Brain pericyte (primary cell): ENCODE measurements at regions not wholly inside any gene's neighbourhood (a gene's known extent, or its start where the extent isn't known, plus 50 kb on each side); places are given as distances from the start of the nearest gene placed in this dataset.

Experiments
- DNase-seq: peaks from one replicate; pipeline ENCODE4 v3.0.0-alpha.2; 2012; ENCODE audit warnings: low read depth, low spot score

DNA sequence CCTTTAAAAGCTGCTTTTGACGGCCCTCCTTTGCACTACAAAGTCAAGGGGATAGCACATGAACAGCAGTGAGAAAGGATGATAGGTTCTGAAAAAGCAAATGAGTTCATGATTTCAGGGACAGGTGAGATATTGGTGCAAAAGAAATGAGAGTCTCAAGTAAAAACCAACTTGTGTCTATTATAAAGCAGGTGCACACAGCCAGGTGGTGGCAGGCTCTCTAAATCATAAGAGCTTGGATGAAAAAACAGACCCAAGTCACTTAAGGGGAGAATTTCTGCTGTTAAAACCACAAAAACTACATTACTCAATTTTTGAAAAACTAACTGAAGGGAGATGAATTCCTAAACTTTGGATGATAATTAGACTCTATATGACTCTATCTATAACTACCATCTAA, 201.5 kb downstream of the SP3 start:
- DNase-seq, result no peak

DNA sequence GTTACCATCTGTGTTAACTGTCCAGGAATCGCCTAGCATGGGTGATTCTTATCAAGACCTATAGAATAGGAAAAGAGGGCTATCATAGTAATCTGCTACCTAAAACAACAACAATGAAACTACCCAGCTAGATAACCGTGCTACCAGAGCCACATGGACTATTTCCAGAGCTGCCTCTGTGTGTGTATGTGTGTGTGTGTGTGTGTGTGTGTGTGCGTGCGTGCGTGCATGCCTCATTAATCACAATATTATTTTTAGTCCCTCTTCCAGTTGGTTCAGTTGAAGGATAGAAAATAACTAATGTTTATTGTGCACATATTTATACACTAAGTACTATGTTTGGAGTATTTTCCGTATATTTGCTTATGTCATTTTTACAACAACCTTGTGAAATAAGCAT, 201.1 kb downstream of the SP3 start:
- DNase-seq, result no peak

DNA sequence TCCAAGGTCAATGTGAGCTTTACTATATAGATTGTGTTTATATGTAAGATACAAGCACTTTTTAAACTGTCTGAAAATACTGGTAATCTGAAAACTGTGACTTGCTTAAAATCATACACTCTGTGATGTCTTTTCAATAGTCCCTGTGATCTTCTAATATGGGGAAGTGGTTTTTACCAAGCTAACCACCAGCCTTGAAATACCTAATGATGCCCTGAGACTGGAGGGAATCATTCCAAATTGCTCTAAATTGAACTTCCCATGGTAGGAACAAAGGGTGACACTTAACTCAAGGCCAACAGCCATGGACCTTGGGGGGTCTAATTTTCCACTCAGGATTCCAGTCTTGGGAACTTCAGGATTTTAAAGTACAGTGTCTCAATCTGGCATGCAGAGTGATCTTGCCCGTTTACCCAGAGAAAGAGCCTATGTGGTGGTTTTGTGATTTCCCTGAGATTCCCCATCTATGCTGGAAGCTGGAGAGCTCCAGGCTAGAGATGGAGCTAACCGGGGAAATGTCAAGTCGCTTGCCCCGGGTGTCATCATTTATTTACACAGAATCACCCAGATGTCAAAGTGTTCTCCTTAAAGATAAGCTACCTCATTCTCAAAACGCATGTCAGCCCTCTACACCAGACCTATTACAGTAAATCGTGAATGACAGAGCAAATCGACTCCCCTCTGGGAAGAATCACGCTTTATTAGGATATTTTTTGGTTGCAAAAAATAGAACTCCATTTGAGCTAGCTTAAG, 198.5 kb downstream of the SP3 start:
- no peak for DNase-seq

DNA sequence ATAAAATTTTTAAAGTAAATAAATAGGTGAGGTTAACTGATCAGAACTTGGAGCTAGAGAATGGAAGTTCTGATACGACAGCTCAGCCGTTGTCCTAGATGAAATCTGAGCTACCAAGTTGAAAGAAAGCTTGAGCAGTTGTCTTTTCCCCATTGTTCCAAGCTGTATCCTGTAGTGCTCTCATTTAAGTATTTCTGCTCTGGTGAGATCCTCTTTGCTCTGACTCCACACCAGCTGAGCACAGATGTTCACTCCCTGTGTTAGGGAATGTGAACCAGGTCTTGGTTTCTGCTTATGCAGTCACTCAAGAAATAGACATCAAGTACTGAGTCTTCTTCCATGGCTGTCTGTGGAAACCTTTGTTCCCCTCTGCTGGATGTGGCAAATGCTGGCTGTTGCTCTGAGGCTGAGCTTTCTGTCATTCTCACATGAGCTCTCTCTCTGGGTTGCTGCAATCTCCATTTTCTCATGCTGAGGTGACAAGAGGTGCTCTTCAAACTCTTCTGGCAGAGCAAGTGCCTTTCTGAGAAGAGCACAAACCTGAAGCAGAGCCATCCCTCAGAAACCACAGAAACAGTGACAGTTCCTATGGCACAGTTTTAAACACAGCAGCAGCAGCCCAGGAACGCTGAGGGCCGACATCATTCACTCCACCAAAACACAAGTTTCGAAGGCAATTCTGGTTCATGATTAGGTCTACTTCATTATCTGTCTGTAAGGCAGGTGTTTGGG, 194.1 kb downstream of the SP3 start:
- DNase-seq, result no peak

DNA sequence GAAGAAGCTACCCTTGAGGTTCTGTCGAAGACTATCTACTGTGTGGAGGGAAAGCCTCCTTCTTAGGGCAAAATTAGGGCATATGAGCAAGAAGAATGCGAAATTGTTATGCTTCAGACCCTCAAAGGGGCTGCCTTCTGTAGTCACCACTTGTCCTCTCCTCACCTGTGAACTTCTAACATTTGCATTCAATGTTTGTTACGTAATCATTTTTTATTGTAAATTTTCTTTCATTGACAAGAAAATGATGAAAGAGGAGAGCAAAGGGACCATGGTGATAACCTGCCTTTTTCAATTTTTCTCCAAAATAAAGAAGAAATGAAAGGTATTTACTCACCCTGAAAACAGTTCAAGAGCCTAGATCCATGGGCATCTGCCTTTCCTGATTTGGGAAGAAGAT, 193.0 kb downstream of the SP3 start:
- DNase-seq, result no peak

DNA sequence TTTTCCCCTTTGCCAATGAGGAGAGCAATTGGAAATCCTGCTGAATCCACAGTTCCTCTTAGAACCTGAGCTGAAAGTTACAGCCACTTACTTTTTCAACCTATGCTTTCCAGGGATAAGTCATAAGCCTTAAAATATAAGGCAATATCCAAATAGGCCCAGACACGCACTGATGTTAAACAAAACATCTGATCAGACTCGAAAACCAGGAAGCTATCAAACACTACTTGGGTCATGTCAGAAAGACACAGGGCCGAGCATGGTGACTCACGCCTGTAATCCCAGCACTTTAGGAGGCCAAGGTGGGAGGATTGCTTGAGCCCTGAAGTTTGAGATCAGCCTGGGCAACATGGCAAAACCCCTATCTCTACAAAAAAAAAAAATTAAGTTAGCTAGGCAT, 192.1 kb downstream of the SP3 start:
- DNase-seq, result no peak

DNA sequence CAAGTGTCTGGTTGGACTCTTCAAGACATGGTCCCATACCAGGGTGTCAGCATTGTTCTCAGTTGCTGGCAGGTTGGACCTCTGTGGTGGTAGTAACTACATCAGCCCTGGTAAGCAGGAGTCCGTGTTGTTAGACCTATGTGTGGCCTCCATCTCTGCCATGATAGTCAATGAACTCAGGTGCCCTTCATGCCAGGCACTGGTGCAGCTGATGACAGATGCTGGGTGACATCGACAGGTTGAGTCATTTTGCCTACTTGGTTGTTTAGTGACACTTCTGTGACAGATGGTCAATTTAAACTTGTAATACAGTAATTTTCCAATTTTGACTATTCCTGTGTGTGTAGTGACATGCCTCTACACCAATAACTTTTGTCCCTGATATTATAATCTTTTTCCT, 189.7 kb downstream of the SP3 start:
- DNase-seq, result no peak

DNA sequence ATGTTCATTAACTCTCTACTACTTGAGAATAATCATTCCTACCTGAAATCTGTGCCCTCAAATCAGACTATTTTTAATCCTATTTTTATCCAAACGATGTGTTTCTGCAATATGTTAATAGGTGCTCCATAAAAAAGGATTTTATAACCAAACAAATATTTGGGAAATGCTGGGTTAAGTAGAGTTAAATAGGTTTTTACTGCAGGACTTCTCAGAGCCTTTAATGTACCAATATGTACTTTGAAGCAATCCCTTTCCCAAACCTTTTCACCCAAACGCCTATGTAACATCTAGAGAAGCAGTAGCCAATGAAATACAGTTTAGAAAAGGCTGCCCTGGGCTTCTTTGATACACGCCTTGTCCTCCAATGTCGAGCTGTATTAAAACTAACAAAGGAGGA, 182.5 kb downstream of the SP3 start:
- DNase-seq, result no peak

DNA sequence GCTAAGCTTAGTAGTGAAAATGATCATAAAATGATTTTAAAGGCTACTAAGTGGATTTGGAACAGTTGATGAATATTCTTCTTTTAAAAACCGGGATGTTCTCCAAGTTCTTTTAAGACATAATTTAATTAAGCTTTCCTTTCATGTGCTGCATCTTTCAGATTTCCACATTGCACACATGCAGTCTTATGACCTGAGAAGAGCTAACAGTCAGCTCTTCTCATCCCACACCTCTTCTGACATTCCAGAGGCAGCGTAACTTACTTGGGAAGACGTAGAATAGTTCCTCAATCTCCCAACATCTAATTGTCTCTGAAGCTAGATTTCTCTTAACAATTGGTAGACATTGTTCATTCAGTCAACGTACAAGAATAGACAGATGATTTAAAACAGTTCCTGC, 181.8 kb downstream of the SP3 start:
- DNase-seq, result no peak

DNA sequence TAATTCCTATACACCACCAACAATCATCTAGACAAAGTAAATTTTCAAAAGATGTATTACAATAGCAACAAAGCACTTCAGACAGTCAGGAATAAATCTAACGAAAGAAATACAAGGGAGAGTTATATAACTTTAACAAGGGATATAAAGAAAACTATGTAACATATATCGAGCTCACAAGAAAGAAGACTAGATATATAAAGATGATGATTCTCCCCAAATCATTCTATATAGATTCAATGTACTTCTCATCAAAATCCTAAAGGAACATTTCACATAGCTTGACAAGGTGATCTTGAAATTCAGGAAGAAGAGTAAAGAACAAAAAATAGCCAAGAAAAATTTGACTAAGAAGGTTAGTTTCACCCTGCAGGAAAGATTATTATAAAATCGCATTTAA, 179.4 kb downstream of the SP3 start:
- no peak for DNase-seq

DNA sequence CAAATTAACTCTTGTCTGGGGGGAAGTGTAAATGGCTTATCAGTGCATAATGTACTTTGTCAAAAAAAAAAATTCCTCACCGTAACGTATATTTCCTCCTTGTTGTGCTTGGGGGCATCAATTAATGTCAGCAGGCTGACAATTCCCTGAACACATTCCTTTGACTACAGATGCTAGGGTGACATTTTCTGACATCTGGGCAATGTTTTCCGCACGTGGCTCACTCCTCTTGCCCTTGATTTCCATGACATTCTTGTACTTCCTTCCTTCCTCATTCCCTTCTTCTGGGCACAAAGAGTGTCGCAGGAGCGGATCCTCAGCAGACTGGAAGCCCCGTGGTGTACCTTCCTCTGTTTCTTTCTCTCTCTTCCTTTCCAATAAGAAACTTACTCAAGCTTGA, 173.7 kb downstream of the SP3 start:
- no peak for DNase-seq

DNA sequence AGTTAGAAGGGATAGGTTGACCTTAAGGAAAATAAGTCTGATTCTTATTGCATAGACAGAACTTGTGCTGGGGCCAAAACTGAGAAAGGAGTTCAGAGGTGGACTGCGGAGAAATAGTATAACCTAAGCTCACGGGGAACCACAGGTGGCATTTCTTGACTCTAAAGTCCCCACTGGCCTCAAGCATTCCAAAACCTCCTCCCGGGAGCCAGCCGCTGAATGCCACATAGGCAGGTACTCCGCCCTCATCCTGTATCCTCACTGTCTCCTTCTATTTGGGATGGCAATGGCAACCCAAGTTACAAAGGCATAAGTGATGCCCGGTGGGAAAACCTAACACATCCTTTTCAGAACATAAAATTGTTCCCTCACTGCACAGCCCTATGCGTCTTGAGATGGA, 173.0 kb downstream of the SP3 start:
- no peak for DNase-seq

DNA sequence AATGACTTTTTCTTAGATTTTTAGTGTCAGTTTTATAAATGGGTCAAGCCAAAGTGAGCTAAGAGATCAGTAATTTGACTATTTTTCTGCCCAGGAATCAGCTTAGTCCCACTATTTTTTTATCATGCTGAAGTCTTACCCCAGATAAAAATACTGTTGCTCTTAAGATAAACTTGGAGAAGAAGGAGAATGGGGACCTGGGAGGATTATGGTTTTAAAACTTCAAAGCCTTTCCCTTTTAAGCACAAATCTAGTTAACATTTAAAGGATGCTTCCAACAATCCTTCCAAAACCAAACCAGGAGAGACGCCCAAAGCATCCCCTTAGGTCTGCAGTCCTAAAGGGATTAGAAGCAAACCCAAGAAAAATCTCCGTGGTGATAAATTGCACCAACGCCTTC, 172.4 kb downstream of the SP3 start:
- DNase-seq, result no peak

DNA sequence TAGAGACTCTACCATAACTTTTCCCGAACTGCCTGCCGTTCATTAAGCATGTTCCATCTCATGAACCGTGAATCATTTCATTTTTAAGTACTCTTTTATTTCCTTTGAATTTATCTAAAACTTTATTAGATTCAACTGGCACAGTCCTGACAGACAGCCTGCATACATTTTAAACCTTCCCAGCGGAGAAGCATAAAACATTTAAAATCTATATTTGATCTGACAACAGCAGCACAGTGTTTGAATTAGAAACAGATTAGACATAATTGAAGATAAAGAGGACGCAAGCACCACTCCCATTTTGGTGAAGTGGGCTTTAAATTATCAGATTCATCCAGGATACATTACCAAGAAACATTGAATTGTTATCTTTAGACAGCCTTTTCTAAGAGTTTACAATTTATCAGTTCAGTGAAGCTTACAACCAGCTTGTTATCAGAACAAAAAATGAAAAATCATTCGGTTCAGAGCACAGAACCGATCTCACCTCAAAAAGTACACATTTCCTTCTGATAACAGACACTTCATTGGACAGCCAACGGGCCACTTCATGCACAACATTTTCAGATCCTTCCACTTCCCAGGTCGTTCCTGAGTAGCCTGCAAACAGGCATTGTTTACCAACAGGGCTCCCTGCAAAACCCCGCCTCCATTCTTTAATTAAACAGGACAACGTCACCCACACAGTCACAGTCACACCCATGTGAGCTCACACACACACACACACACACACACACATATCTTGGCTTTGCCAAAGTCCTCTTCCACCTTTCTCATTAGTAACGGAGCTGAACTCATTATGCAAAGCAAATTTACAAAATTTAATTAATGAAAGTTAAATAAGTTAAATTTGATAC, 171.2 kb downstream of the SP3 start:
- DNase-seq, result no peak

DNA sequence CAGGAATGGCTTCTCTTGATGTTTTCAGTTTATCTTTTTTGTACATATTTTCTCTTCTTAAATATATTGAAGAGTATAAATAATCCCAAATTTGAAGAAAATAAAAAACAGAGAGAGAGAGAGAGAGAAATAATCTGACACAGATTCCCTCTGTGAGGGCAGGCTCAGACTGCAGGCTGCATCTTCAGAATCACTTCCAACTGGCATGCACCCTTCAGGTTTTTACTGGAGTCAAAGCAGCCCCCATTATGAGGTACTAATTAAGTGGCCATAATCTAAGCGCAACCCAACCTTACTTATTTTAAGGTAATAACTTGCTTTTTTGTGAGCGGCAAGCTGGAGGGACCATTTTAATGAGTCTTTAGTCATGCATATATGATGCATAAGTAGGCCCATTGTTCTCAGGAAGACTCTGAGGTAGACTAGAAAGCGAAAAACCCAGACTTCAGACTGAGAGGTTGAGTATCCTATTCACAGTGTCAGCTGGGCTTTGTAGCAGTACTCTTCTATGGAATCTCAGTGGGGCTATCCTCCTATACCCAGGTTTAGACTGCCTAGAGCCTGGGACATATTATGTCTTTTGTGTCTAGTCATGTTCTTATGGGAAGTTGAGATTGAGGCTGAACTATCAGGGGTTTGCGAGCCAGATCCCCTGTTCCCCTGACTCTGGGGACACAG, 167.4 kb downstream of the SP3 start:
- DNase-seq, result no peak

DNA sequence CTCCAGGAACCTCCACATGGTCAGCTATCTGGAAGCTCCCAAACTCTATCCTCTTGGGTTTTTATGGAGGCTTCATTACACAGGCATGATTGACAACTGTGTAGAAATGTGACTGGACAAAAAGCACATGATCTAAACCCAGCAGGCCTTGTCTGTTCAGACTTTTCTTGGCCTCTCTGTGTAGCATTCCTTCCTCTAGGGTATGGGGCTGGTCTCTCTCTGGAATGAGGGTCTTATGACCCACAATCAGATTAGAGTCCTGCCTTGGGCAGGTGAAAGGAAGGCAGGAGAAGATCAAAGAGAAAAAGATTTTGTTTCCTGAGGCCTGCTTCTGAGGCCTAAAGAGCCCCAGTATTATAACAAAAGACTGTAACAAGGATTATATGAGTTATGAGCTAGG, 162.7 kb downstream of the SP3 start:
- no peak for DNase-seq

DNA sequence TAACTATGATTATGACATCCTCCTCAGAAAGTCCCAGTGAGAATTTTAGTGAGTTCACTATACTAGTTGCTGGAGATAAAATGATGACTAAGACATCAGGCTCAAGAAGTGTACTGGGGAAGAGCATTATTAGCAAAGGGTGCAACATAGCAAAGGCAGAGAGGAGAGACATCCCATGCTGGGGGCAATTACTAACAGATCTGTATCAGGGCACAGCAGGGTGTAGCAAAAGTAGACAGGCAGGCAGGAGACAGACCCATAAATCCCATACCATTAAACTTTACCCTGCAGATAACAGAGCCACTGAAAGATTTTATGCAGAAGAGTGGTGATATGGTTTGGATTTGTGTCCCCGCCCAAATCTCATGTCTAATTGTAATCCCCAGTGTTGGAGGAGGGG, 161.7 kb downstream of the SP3 start:
- no peak for DNase-seq

DNA sequence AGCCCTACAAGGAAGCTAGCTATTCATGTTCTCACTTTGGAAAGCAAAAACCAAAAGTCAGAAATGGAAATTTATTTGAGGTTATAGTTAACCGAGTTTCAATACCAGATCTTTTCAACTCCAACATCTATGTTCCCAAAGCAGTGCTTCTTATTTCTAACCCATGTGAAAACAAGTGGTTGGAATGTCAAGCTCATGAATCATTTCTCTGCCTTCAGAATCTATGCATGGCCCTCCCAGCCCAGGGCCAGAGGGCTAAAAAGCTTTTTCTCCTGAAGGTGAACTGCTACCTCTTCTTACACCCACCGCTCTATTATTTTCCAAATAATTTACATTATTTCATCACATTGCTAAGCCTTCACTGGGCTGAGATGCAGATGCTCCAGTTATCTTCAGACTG, 158.4 kb downstream of the SP3 start:
- DNase-seq, result no peak

DNA sequence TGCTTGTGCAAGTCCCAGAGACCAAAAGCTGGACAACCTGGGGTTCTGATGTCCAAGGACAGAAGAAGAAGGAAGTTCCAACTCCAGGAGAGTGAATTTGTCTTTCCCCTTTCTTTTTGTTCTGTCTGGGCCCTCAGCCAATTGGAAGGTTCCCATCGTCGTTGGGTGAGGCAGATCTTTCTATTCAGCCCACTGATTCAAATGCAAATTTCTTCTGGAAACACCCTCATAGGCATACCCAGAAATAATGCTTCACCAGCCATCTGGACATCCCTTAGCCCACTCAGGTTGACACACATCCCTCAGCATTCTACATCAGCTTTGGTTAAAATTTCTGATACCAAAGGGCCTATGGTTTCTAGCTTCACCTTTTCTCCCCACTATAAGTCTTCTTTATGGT, 156.5 kb downstream of the SP3 start:
- DNase-seq, result no peak

DNA sequence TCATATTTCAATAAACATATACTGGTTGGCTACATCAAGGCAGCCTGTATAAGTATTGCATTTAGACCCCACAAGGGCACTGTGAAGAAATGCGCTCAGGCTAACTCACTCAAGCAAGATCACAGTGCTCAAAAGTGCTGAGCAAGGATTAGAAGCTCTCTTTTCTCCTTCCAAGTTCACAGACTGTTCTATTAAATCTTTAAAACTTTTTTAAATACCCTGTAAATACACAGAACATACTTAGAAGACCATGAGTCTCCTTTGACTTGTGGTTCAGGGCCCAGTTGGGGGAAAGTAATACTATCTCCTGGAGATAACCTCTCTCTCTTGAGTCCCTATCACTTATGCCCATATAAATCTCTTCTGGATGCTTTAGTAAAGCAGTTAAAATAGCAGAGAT, 152.9 kb downstream of the SP3 start:
- no peak for DNase-seq

DNA sequence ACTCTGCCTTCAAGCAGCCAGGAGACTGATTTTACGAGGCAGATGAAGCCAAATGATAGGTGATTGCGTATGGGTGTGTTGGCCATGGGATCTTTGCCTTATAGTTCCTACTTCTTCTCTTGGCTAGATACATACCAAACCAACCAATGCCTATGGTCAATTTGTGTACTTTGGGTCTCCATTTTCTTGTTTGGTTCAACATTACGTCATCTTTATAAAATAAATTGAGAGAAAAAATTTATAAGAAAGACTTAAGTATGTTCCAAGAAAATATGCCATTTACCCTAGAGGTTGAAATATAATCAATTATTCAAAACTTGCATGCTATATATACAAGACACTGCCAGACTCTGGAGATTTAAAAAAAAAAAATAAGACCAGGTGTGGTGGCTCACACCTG, 150.9 kb downstream of the SP3 start:
- DNase-seq, result no peak

DNA sequence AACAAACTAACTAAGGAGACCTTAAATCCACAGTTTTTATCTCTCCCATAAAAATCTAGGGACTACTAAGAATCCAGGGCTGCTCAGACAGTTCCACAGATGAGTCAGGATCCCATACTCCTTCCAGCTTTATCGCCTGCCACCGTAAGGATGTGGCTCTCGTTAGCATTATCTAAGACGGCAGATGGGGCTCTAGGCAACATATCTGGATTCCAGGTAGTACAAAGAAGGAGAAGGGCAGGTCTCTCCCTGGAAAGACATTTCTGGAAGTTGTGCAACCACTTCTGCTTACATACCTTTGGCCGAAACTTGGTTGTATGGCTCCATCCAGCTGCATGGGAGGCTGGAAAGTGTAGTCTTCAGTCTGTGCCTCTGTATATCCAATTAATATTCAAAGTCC, 149.4 kb downstream of the SP3 start:
- DNase-seq, result no peak
